ENCODE measurements at regions not wholly inside any gene's neighbourhood (a gene's known extent, or its start where the extent isn't known, plus 50 kb on each side); places are given as distances from the start of the nearest gene placed in this dataset.

- Mint-ChIP-seq H3K27me3 (no peaks in the 10 kb centered on the region), H3K4me1 (no peaks in the 10 kb centered on the region), H3K9me3 (peaks cover 0 to 4% (median 0%) of the 10 kb centered on the region in 7 donors), H3K36me3 (no peaks in the 10 kb centered on the region), H3K27ac (no peak overlapping the region), H3K4me3 (no peak overlapping the region)
- Histone ChIP-seq H3K4me3 (ENCODE audit: low read depth, low read length) (no peak overlapping the region), H3K9me3 (ENCODE audit: control insufficient read depth in 2 of 2, low read length in 2 of 2) (no peaks in the 10 kb centered on the region), H3K27ac (ENCODE audit: insufficient read depth, low read length, poor library complexity, severe bottlenecking) (no peak overlapping the region), H3K36me3 (ENCODE audit: control insufficient read depth, insufficient read depth, low read length) (no peaks in the 10 kb centered on the region), H3K4me1 (ENCODE audit: control insufficient read depth, insufficient read depth, low read length, poor library complexity, severe bottlenecking) (no peaks in the 10 kb centered on the region), H3K27me3 (ENCODE audit: control insufficient read depth, insufficient read depth, low read length) (no peaks in the 10 kb centered on the region)
- no peak for ATAC-seq (ENCODE audit: low read depth in 2 of 2)
- DNase-seq, result no peak
Observed at GRCh38 chr1:195075973-195076372, 1532.3 kb downstream of the KCNT2 start.

- H3K4me1 Mint-ChIP-seq, result no peaks in the 10 kb centered on the region
- no peak overlapping the region for H3K27ac ChIP-seq (ENCODE audit: insufficient read depth, low read length, poor library complexity, severe bottlenecking)
- H3K27me3 Mint-ChIP-seq, result no peaks in the 10 kb centered on the region
- H3K9me3 Mint-ChIP-seq, result peaks cover 0 to 4% (median 0%) of the 10 kb centered on the region in 7 donors
- H3K27ac Mint-ChIP-seq, result no peak overlapping the region
- no peaks in the 10 kb centered on the region for H3K9me3 ChIP-seq (ENCODE audit: control insufficient read depth in 2 of 2, low read length in 2 of 2)
- H3K4me3 Mint-ChIP-seq, result no peak overlapping the region
- ATAC-seq (ENCODE audit: low read depth in 2 of 2), result no peak
- H3K4me3 ChIP-seq (ENCODE audit: low read depth, low read length), result no peak overlapping the region
- no peak for DNase-seq
- H3K4me1 ChIP-seq (ENCODE audit: control insufficient read depth, insufficient read depth, low read length, poor library complexity, severe bottlenecking), result no peaks in the 10 kb centered on the region
- H3K36me3 ChIP-seq (ENCODE audit: control insufficient read depth, insufficient read depth, low read length), result no peaks in the 10 kb centered on the region
- no peaks in the 10 kb centered on the region for H3K27me3 ChIP-seq (ENCODE audit: control insufficient read depth, insufficient read depth, low read length)
- no peaks in the 10 kb centered on the region for H3K36me3 Mint-ChIP-seq
Observed at GRCh38 chr1:195071461-195071860, 1536.8 kb downstream of the KCNT2 start.

GRCh38 chr1:195065437-195065836 lies 1542.8 kb downstream of the KCNT2 start:
- H3K9me3 Mint-ChIP-seq, result peaks cover 0 to 4% (median 0%) of the 10 kb centered on the region in 7 donors
- Histone ChIP-seq H3K4me3 (ENCODE audit: low read depth, low read length) (no peak overlapping the region), H3K9me3 (ENCODE audit: control insufficient read depth in 2 of 2, low read length in 2 of 2) (no peaks in the 10 kb centered on the region), H3K36me3 (ENCODE audit: control insufficient read depth, insufficient read depth, low read length) (no peaks in the 10 kb centered on the region), H3K27ac (ENCODE audit: insufficient read depth, low read length, poor library complexity, severe bottlenecking) (no peak overlapping the region), H3K4me1 (ENCODE audit: control insufficient read depth, insufficient read depth, low read length, poor library complexity, severe bottlenecking) (no peaks in the 10 kb centered on the region), H3K27me3 (ENCODE audit: control insufficient read depth, insufficient read depth, low read length) (no peaks in the 10 kb centered on the region)
- H3K27ac Mint-ChIP-seq, result no peak overlapping the region
- peaks cover 4% of the 10 kb centered on the region for H3K27me3 Mint-ChIP-seq
- ATAC-seq (ENCODE audit: low read depth in 2 of 2), result no peak
- DNase-seq, result no peak
- no peaks in the 10 kb centered on the region for H3K4me1 Mint-ChIP-seq
- H3K36me3 Mint-ChIP-seq, result no peaks in the 10 kb centered on the region
- no peak overlapping the region for H3K4me3 Mint-ChIP-seq

GRCh38 chr1:195064358-195064757 lies 1543.9 kb downstream of the KCNT2 start:
- Mint-ChIP-seq H3K36me3 (no peaks in the 10 kb centered on the region), H3K27ac (no peak overlapping the region), H3K27me3 (peaks cover 4% of the 10 kb centered on the region), H3K4me3 (no peak overlapping the region), H3K4me1 (no peaks in the 10 kb centered on the region), H3K9me3 (peaks cover 0 to 7% (median 0%) of the 10 kb centered on the region in 7 donors)
- Histone ChIP-seq H3K4me1 (ENCODE audit: control insufficient read depth, insufficient read depth, low read length, poor library complexity, severe bottlenecking) (no peaks in the 10 kb centered on the region), H3K27ac (ENCODE audit: insufficient read depth, low read length, poor library complexity, severe bottlenecking) (no peak overlapping the region), H3K27me3 (ENCODE audit: control insufficient read depth, insufficient read depth, low read length) (no peaks in the 10 kb centered on the region), H3K4me3 (ENCODE audit: low read depth, low read length) (no peak overlapping the region), H3K9me3 (ENCODE audit: control insufficient read depth in 2 of 2, low read length in 2 of 2) (no peaks in the 10 kb centered on the region), H3K36me3 (ENCODE audit: control insufficient read depth, insufficient read depth, low read length) (no peaks in the 10 kb centered on the region)
- ATAC-seq (ENCODE audit: low read depth in 2 of 2), result no peak
- no peak for DNase-seq

- H3K4me3 ChIP-seq (ENCODE audit: low read depth, low read length), result no peak overlapping the region
- H3K9me3 ChIP-seq (ENCODE audit: control insufficient read depth in 2 of 2, low read length in 2 of 2), result no peaks in the 10 kb centered on the region
- no peak overlapping the region for H3K27ac ChIP-seq (ENCODE audit: insufficient read depth, low read length, poor library complexity, severe bottlenecking)
- H3K36me3 ChIP-seq (ENCODE audit: control insufficient read depth, insufficient read depth, low read length), result no peaks in the 10 kb centered on the region
- Mint-ChIP-seq H3K27me3 (no peaks in the 10 kb centered on the region), H3K4me3 (no peak overlapping the region), H3K4me1 (no peaks in the 10 kb centered on the region), H3K27ac (no peak overlapping the region), H3K36me3 (no peaks in the 10 kb centered on the region), H3K9me3 (peaks cover 0 to 5% (median 0%) of the 10 kb centered on the region in 7 donors)
- no peak for ATAC-seq (ENCODE audit: low read depth in 2 of 2)
- no peak for DNase-seq
- H3K27me3 ChIP-seq (ENCODE audit: control insufficient read depth, insufficient read depth, low read length), result no peaks in the 10 kb centered on the region
- no peaks in the 10 kb centered on the region for H3K4me1 ChIP-seq (ENCODE audit: control insufficient read depth, insufficient read depth, low read length, poor library complexity, severe bottlenecking)
Observed at GRCh38 chr1:195054217-195054687, 1554.0 kb downstream of the KCNT2 start.

GRCh38 chr1:195053478-195053877 lies 1554.8 kb downstream of the KCNT2 start:
- ATAC-seq (ENCODE audit: low read depth in 2 of 2), result no peak
- Histone ChIP-seq H3K36me3 (ENCODE audit: control insufficient read depth, insufficient read depth, low read length) (no peaks in the 10 kb centered on the region), H3K4me1 (ENCODE audit: control insufficient read depth, insufficient read depth, low read length, poor library complexity, severe bottlenecking) (no peaks in the 10 kb centered on the region), H3K27ac (ENCODE audit: insufficient read depth, low read length, poor library complexity, severe bottlenecking) (no peak overlapping the region), H3K9me3 (ENCODE audit: control insufficient read depth in 2 of 2, low read length in 2 of 2) (no peaks in the 10 kb centered on the region), H3K27me3 (ENCODE audit: control insufficient read depth, insufficient read depth, low read length) (no peaks in the 10 kb centered on the region), H3K4me3 (ENCODE audit: low read depth, low read length) (peak overlapping the region; percentile 26)
- no peaks in the 10 kb centered on the region for H3K36me3 Mint-ChIP-seq
- H3K9me3 Mint-ChIP-seq, result peaks cover 0 to 5% (median 0%) of the 10 kb centered on the region in 7 donors
- H3K4me3 Mint-ChIP-seq, result peak overlapping the region in 1 of 4 donors; percentile 63
- DNase-seq, result peak in 1 of 3 donors; percentile 1
- H3K27ac Mint-ChIP-seq, result no peak overlapping the region
- no peaks in the 10 kb centered on the region for H3K27me3 Mint-ChIP-seq
- no peaks in the 10 kb centered on the region for H3K4me1 Mint-ChIP-seq

GRCh38 chr1:195047772-195048171 lies 1560.5 kb downstream of the KCNT2 start:
- Mint-ChIP-seq H3K9me3 (peaks cover 0 to 2% (median 0%) of the 10 kb centered on the region in 7 donors), H3K36me3 (no peaks in the 10 kb centered on the region), H3K4me3 (no peak overlapping the region), H3K27me3 (no peaks in the 10 kb centered on the region), H3K4me1 (no peaks in the 10 kb centered on the region), H3K27ac (no peak overlapping the region)
- Histone ChIP-seq H3K4me1 (ENCODE audit: control insufficient read depth, insufficient read depth, low read length, poor library complexity, severe bottlenecking) (no peaks in the 10 kb centered on the region), H3K4me3 (ENCODE audit: low read depth, low read length) (no peak overlapping the region), H3K27ac (ENCODE audit: insufficient read depth, low read length, poor library complexity, severe bottlenecking) (no peak overlapping the region), H3K36me3 (ENCODE audit: control insufficient read depth, insufficient read depth, low read length) (no peaks in the 10 kb centered on the region), H3K27me3 (ENCODE audit: control insufficient read depth, insufficient read depth, low read length) (no peaks in the 10 kb centered on the region), H3K9me3 (ENCODE audit: control insufficient read depth in 2 of 2, low read length in 2 of 2) (no peaks in the 10 kb centered on the region)
- ATAC-seq (ENCODE audit: low read depth in 2 of 2) (no peak), DNase-seq (no peak)

- no peak for DNase-seq
- no peak overlapping the region for H3K27ac ChIP-seq (ENCODE audit: insufficient read depth, low read length, poor library complexity, severe bottlenecking)
- Mint-ChIP-seq H3K4me3 (no peak overlapping the region), H3K9me3 (peaks cover 0 to 4% (median 0%) of the 10 kb centered on the region in 7 donors), H3K36me3 (no peaks in the 10 kb centered on the region), H3K4me1 (no peaks in the 10 kb centered on the region), H3K27ac (no peak overlapping the region), H3K27me3 (no peaks in the 10 kb centered on the region)
- no peaks in the 10 kb centered on the region for H3K4me1 ChIP-seq (ENCODE audit: control insufficient read depth, insufficient read depth, low read length, poor library complexity, severe bottlenecking)
- no peaks in the 10 kb centered on the region for H3K36me3 ChIP-seq (ENCODE audit: control insufficient read depth, insufficient read depth, low read length)
- no peak overlapping the region for H3K4me3 ChIP-seq (ENCODE audit: low read depth, low read length)
- no peak for ATAC-seq (ENCODE audit: low read depth in 2 of 2)
- H3K27me3 ChIP-seq (ENCODE audit: control insufficient read depth, insufficient read depth, low read length), result no peaks in the 10 kb centered on the region
- no peaks in the 10 kb centered on the region for H3K9me3 ChIP-seq (ENCODE audit: control insufficient read depth in 2 of 2, low read length in 2 of 2)
Observed at GRCh38 chr1:195045072-195045471, 1563.2 kb downstream of the KCNT2 start.

All from CD4-positive, CD25-positive, alpha-beta regulatory T cell (primary cell).